Activated CD8-positive, alpha-beta memory T cell treated with anti-CD3 and anti-CD28 coated beads, Interleukin-2, amount 50 U/mL, for 1 hour (primary cell): ENCODE measurements at regions not wholly inside any gene's neighbourhood (a gene's known extent, or its start where the extent isn't known, plus 50 kb on each side); places are given as distances from the start of the nearest gene placed in this dataset.
"Not testable (repeated sequence)": the region's sequence is repeated elsewhere in the genome, so short reads cannot be mapped to it uniquely, and the experiment has no call there.

Experiments
- DNase-seq: peaks from one replicate; pipeline ENCODE4 v3.0.0-alpha.2; 2020; ENCODE audit errors: extremely low read depth

DNA sequence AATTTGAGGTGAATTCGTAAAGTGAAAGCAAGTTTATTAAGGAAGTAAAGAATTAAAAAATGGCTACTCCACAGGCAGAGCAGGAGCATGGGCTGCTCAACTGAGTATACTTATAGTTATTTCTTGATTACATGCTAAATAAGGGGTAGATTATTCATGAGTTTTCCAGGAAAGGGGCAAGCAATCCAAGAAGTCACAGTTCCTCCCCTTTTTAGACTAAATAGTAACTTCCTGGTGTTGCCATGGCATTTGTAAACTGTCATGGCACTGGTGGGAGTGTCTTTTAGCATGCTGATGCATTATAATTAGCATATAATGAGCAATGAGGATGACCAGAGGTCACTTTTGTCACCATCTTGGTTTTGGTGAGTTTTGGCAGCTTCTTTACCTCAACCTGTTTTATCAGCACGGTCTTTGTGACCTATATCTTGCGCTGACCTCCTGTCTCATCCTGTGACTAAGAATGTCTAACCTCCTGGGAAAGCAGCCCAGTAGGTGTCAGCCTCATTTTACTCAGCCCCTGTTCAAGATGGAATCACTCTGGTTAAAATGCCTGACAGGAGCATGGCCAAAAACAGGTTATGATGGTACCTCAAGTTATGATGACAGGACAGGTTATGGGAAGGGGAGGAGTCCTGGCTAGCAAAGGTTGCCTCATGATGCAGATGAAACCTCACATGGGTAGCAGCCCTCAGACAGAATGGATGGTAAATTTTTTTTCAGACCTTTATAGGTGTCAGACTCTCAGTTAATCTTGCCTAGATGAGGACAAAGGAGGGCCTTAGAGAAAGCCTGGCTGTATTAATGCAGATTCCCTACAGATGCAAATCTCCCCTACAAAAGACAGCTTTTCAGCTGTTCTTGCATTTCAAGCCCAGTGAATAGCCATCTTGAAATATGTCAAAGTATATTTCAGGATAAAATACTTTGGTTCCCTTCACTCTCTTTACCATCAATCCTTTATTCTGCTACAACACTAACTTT lies 49.7 kb downstream of the SIPA1L2 start:
- no peak for DNase-seq

DNA sequence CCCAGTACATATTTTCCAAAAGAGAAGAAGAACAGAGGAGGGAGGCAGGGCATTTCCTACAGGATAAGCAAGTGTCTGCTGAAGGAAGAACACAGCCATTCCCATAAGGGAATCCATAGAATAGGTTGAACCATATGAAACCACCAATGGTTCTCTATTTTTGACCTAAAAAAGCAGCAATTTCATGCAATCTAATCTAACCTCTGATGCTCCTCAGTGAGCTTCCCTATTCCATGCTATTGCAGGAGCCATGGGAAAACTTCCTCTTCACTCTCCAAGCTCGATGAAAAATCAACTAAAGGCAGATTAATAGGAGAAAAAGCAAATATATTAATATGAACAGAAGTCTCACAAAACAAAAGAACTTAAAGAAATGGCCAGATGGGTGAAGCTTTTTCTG lies 50.5 kb downstream of the SIPA1L2 start:
- DNase-seq: no peak

DNA sequence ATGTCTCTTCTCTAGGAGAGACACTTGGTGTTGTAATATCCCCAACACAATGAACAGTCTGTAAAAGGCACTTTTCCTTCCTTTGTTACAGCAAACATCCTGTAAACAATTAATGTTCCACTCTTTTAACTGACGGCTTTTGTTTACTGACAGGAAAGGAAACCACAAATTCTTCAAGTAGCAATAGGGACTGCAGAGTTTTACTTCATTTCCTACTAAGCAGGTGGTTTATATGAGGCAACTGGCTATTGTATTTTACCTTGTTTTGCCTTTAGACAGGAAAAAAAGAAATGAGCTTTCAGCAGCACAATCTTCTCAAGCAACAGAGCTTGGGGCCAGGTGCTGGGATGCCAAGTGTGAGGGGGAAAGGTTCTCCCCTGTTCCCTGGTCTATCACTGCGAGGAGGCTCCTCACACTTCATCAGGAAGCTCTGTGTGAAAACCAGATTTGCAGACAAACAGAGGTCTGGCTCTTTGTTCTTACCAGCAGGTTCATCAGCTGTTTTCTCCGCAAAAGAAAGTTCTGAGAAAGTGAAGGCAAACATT lies 51.2 kb downstream of the SIPA1L2 start:
- no peak for DNase-seq

DNA sequence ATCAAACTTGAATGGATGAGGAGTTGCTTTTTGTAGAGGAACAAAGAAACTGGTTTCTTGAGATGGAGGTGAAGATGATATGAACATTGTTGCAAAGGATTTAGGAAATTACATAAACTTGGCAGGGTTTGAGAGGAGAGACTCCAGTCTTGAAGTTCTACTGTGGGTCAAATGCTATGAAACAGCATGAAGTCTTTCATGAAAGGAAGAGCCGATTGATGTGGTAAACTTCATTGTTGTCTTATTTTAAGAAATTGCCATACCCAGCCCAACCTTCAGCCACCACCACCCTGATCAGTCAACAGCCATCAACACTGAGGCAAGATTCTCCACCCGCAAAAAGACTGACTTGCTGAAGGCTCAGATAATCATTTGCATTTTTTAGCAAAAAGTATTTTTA lies 52.2 kb downstream of the SIPA1L2 start:
- DNase-seq: no peak

DNA sequence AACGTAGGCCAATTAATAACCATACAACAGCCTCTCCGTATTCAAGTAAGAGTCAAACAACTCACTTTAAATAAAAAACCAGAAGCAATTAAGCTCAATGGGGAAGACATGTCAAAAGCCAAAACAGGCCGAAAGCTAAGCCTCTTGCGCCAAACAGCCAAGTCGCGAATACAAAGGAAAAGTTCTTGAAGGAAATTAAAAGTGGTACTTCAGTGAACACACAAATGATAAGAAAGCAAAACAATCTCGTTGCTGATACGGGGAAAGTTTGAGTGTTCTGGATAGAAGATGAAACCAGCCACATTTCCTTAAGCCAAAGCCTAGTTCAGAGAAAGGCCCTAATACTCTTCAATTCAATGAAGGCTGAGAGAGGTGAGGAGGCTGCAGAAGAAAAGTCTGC lies 53.4 kb downstream of the SIPA1L2 start:
- no peak for DNase-seq

DNA sequence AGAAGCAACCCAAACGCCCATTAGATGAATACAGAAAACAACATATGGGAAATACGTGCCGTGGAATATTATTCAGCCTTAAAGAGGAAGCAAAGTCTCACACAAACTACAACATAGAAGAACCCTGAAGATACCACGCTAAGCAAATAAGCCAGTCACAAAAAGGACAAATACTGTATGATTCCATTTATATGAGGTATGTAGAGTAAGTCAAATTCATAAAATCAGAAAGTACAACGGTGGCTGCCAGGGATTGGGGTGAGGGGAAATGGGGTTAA lies 54.2 kb downstream of the SIPA1L2 start:
- no peak for DNase-seq

DNA sequence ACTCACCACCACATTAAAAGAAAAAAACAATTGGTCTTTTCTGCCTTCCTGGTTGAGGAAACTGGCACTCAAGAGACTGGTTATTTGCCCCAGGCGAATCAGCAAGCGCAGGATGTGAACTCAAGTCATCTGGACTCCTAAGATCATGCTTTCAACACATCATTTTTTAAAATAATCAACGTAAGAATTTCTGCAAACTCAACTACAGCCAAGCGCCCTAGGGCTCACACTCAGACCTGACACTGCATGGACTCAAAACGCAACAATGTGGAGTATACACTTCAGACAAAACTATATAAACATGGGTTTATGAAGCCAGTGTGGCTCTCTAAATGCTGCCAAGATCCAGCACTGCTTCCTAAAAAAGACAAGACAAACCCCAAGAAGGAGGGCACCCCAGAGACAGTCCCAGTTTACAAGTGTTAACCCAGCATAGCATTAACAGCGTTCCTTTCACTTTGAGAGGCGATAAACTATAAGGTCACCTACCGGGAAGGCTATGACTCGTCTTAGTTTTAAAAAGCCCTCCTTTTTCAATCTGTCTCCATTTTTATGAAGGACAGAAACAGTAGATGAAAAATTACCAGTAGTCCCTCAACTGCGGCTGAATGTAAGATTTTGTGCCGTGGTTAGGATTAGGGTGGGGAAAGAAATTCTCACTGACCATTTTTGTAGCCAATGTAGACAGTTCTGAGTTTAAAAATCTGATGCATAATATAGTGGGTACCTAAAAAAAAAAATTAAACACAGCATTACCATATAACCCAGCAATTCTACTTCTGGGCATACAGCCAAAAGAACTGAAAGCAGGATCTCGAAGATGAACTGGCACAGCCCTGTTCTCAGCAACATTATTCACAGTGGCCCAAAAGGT lies 54.8 kb downstream of the SIPA1L2 start:
- DNase-seq: no peak

DNA sequence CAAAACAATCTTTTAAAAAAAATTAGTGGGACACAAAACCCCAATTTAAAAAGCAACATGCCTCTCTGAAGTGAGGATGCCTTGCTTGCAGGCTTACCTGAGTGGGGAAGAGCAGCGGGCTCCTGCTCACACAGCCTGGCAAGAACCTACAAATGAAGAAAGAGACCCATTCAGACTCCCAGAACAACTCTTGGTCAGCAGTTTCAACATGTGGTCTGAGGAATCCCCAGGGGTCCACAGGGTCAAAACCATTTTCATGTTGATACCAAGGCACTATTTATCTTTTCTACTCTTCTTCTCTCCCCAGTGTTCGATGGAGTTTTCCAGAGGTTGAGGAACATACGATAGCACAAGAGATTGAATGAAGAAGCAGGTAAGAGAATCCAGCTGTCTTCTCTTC lies 55.9 kb downstream of the SIPA1L2 start:
- no peak for DNase-seq

DNA sequence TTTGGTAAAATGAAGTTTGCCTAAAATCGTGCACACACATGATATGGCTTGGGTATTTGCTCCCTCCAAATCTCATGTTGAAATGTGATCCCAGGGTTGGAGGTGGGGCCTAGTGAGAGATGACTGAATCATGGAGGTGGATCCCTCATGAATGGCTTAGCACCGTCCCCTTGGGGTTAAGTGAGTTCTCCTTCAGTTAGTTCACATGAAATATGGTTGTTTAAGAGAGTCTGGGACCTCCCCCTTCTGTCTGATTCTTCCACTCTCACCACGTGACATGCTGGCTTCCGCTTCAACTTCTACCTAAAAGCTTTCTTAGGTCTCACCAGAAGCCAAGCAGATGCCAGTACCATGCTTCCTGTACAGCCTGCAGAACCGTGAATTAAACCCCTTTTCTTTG lies 58.4 kb downstream of the SIPA1L2 start:
- DNase-seq: no peak

DNA sequence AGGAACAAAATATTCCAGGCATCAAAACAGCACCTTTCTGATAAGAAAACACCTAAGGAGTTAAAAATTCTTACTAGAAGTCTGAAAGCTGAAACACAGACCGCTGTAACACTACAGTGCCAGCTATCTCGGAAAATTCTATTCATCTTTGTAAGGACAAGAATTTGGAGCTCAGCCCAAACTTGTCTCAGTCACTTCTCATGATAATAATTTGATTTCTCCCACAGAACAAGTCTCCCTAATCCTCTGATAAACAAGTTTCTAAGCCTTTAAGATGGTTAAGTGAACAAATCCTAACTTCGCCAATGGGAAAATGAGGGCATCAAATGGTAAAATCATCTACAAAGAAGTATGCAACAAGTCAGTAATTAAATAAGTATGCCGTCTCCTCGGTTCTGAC lies 59.9 kb downstream of the SIPA1L2 start:
- no peak for DNase-seq

DNA sequence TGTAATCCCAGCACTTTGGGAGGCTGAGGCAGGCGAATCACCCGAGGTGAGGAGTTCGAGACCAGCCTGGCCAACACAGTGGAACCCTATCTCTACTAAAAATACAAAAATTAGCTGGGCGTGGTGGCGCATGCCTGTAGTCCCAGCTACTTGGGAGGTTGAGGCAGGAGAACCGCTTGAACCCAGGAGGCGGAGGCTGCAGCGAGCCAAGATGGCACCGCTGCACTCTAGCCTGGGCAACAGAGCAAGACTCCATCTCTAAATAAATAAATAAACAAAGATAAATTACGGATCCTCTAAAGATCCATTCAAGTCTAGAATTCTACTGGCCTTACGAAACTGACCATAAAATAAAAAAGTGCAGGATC lies 60.4 kb downstream of the SIPA1L2 start:
- not testable (repeated sequence) for DNase-seq

DNA sequence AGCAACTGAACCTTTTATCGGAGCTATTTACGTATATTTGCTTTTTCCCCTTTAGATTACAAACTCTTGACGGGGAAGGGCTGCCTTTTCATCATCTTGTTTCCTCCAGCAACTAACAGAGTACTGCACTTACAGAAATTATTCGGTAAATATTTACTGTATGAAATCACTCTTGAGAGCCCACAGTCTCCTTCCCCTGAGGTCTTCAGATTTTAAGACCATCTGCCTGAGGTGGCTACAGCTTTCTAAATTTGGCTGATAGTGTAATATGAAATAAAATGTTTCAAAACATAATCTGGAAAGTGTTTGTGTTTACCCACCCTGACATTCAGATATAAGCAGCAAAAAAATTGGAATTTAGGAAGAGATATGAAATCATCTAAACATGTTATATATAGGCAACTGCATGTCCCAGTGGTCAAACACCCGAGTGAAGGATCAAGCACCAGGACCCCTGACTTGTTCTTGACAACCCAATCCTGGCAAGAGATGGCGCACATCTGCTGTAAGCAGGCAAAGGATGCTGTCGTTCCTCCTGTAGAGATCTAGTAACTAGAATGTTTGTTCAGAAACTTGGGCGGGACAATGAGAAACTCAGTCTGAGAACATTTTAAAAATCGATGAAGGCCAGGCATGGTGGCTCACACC lies 60.9 kb downstream of the SIPA1L2 start:
- no peak for DNase-seq

DNA sequence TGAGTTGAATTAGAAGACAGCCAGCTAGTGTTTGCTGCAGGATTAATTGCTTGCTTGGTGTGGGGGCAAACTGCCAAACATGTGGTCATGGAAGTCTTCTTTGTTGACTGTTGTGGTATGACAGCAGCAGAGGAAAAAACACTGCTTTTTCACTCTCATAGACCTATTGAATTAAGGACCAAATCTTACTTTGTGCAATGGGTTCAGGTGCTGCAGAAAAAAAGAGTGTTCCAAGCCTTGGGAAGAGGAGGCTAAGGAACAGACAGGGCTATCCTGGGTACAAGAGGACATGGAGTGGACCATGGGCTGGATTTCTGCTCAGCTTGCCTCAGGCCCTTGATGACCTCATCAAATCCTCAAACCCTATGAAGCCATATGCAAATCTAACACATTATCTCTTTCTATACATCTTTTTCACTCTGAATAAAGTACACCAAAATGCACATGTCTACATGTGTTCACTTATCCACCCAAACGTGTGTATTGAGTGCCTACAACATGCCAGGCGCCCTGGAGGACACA lies 61.5 kb downstream of the SIPA1L2 start:
- no peak for DNase-seq

DNA sequence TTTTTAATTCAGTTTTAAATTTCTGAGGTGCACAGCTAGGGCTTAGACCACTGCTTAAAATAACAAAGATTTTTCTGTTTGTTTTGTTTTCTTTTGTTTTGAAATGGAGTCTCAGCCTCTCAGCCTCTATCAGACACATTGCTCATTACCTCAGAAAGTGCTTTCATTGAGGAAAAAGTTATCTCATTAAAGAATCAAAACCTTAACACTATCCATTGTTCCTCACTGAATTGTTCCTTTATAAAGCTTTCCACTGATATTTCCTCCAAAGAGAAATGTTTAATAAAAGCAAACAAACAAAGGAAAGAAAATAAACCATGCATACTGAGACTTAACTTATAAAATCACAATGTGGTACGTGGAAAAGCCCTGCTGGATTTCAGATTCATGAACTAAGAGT lies 63.8 kb downstream of the SIPA1L2 start:
- no peak for DNase-seq

DNA sequence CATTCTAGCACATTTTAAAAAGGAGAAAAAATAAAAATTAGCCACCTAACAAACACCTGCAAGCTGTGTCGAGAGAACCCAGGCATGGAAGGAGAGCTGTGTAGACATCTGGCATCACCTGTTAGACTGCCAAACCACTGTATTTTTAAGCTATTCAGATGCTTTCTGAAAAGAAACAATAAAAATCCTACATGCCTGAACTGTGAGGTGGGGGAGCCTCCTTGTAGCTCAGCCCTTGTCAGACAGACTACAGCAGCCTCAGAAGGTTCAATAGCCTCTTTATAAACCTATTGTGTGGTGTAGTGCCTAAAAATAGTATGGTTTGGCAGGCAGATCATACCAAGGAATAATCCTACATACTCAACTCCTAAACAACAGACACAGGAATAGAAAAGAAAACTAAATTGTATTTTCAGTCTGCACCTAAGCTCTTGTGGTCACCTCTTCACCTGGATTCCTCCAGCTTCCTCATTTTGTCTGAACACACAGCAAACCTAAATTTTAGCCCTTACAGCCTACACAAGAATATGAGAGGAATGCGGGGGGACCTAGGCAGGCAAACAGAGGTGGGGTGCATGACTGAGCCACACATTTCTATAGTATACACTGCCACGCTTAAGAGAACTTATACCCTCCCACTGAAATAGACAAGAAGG lies 67.0 kb downstream of the SIPA1L2 start:
- no peak for DNase-seq

DNA sequence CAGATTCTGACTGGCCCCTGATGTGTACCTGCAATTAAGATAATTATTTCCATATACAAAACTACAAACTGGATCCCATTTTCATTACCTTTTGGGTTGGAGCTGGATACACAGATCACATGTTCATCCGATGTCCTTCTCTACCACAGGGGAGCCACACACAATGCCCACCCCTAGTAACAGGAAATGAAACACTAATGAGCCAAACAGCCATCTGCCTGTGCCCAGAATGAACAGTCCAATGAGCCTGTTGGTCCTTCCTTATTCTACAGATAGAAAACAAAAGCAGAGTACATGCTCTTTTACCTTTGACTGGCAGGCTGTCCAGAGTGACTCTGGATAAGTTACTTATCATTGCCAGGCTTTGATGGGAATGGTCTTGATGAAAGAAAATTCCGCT lies 68.6 kb downstream of the SIPA1L2 start:
- no peak for DNase-seq

DNA sequence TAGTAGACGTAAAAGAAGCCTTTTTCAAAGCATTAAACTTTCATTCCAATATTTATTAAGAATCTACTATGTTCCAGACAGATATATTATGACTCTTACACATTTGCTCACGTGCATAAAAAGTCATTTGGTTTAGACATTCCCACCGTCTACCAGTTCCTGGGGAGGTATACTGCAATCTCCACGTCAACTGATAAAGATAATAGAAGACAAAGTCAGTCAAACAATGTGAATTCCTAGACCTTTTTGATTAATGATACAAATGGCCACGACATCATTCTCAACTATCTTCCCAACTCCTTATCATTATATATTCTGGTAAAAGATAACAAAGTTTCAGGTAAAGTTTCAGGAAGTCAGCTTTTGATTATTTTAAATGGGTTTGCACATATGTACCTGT lies 69.0 kb downstream of the SIPA1L2 start:
- DNase-seq: no peak

DNA sequence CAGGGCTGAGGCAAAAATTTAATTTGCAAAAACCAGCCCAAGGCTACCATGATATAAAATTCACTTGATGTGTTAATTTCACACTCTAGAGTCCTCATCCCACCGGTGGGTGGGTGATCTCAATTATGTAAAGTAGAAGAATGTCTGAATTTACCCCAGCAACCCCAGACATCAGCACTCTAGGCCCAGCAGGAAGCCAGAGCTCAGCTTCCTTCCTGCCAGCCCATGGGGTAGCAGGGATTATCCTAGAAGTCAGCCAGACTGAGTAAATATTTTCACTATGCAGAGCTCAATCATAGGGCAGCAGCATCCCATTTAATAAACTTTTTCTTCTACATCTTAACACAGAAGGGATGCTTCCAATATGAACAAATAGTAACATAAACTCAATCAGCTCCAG lies 71.0 kb downstream of the SIPA1L2 start:
- DNase-seq: no peak

DNA sequence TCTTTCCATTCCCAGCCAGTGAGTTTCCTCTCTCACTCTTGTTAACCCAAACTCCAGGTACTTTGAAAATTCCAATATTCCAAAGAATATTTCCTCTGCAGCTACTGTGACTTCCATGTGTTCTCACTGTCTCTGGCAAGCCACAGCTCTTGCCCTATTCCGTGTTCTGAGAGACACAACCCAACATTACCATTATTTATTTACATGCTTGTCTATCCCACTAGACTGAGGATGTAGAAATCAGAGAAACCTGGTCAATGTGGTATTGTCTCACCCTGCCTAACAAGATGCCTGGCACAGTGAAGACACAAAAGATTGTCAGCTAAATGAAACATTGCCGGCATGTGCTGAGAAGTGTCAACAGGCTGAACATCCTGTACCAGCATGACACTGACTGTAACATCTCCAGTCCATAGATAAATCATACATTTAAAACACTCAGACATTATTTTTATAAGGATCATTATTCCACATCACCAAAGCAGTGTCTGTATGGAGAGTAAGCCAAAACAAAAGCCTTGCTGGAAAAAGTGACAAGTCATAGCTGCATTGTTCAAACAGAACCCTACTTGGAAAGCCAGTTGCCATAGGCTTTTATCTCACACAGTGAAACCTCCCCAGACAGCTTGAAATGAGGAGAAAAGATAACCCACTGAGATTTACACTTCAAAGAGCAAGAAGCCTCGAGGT lies 72.3 kb downstream of the SIPA1L2 start:
- DNase-seq: no peak

DNA sequence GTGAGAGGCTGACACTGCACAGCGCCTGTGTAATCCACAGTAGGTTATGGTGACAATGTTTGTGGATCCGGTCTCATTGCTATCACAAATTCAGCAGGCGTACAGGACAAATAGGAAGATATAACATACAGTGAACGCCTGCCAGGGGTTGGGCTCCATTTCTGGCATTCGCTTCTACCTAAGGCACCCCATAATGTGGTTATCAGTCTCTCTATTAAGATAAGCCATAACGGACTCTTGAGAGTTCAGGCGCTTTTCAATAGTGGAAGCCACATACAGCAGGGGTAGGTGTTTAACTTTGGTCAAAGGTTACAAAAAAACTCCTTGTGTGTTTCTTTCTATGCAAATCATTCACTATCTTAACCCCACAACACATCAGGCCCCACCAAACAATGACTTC lies 72.8 kb downstream of the SIPA1L2 start:
- DNase-seq: no peak

DNA sequence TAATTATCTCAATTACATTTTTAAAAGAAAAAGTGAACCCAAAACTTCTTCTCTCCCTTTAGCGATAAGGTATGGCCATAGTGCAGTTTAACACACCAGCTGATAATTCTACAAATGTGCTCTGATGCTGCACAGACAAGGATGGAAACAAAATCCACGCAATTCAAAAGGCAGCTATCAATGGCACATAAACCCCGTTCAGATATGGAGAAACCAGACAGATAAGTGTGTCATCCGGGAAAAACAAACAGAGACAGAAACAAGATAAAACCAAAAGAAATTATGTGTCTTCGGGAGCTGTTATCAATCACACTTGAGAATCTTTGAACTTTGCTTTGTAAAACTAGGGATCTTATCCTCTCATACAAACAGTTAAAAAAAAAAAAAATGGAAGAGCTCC lies 73.6 kb downstream of the SIPA1L2 start:
- no peak for DNase-seq
